ENCODE measurements at regions not wholly inside any gene's neighbourhood (a gene's known extent, or its start where the extent isn't known, plus 50 kb on each side); places are given as distances from the start of the nearest gene placed in this dataset.
"Not testable (repeated sequence)": the region's sequence is repeated elsewhere in the genome, so short reads cannot be mapped to it uniquely, and the experiment has no call there.

DNA sequence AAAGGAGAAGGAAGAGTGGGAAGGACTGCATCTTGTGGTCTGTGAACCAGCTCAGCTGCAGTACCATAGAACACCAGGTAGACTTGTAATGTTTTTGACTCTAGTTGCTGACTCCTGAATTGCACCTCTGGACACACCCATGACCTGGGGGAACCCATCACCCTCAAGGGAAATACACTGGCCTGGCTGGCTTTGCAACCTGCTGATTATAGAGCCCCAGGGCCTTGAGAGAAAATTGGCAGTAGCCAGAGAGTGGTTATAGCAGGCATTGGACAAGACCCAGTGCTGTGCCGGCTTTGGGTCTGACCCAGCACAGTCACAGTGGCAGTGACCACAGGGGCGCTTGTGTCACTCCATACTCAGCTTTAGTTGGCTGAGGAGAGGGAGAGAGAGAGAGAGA is 902.3 kb downstream of the GRID1 start:
- no peak for DNase-seq (ENCODE audit: low spot score)

DNA sequence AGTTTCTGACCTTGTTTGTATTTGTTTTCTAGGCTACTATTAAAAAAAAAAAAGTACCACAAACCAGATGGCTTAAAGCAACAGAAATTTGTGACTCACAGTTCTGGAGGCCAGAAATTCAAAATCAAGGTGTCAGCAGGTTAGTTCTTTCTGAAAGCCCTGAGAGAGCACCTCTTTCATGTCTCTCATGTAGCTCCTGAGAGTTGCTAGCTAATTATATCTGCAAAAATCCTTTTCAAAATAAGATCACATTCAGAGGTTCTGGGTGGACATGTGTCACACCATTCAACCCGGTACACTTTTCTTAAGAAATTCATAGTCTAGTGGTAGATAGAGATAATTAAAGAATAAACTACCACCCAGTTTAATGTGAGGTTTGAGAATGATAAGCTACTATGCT is 888.6 kb downstream of the GRID1 start:
- no peak for DNase-seq (ENCODE audit: low spot score)

- DNase-seq (ENCODE audit: low spot score): no peak
These were observed 876.2 kb downstream of the GRID1 start for GRCh38 chr10:85490431-85490830.

- DNase-seq (ENCODE audit: low spot score): no peak
These were observed 874.9 kb downstream of the GRID1 start for GRCh38 chr10:85491652-85492051.

DNA sequence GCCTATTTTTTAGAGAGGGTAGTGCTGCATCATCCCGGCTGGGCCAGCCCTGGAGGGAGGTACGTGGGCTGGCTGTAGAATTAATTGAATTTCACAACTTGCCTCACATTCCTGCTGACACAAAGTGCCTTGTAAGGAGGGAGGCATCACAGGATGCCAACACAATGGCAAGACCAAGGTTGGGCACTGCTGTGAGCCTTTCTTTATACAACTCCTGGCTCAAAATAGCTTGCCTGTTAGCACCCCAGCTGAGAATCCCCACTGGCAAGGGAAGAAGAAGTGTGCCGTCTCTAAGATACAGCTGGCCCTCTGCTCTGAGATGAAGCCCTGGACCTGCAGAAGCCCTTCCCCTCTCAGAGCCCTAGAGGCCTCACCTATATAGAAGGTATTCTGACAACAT is 873.9 kb downstream of the GRID1 start:
- DNase-seq (ENCODE audit: low spot score): no peak

DNA sequence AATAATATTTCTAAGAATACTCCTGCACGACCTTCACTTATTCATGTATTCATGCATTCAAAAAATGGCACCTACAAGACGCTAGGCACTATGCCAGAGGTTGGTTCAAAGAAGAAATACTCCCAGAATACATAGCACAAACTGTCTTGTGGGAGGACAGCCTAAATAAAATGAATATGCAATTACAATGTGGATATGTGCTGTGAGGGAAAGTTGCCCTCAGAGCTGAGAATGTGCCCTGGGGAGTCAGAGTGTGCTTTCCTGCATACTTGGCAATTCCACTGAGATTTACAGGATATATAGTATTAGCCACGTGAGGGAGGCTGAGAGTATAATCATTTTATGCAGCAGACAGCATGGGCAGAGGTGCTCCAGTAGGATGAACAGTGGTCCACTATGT is 872.9 kb downstream of the GRID1 start:
- DNase-seq (ENCODE audit: low spot score): no peak

- not testable (repeated sequence) for DNase-seq (ENCODE audit: low spot score)
These were observed 862.0 kb downstream of the GRID1 start for GRCh38 chr10:85504641-85505040.

DNA sequence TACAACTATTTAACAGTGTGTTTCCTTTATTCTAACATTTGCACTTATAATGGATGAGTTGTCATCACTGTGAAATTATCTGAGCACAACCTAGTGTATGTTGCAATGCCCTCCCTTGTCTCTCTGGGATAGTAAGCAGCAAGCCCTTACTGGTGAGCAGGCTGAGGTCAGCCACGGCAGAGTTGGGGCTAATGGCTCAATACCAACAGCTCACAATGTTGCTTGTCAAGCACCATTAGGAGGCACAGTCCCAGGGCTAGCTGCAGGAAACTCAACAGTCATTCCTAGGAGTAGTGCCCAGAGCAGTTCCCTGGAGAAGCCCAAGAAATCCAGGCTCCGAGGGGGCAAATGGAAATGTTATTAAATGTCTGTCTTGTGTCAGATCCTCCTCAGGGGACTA is 858.4 kb downstream of the GRID1 start:
- no peak for DNase-seq (ENCODE audit: low spot score)

GRCh38 chr10:85510682-85511081 is 855.9 kb downstream of the GRID1 start:
- no peak for DNase-seq (ENCODE audit: low spot score)

- no peak for DNase-seq (ENCODE audit: low spot score)
These were observed 853.2 kb downstream of the GRID1 start for GRCh38 chr10:85513436-85513835.

DNA sequence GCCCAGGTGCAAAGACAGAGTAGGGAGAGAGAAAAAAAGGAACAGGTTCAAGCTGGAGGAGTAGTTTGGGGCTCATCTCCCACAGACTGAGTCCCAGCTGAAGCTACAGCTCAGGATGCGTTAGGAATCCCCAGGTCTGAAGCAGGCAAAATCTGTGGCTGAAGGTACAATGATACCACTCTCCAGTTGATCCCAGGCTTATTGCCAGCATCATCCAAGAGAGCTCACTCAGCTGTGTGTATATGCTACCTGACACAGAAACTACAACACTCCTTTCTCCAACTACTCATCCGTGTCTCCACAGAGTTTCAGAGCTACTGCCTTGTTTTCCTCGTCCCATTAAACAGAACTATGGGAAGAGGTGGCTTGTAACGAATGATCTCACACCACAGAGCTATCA is 851.3 kb downstream of the GRID1 start:
- DNase-seq (ENCODE audit: low spot score): no peak

DNA sequence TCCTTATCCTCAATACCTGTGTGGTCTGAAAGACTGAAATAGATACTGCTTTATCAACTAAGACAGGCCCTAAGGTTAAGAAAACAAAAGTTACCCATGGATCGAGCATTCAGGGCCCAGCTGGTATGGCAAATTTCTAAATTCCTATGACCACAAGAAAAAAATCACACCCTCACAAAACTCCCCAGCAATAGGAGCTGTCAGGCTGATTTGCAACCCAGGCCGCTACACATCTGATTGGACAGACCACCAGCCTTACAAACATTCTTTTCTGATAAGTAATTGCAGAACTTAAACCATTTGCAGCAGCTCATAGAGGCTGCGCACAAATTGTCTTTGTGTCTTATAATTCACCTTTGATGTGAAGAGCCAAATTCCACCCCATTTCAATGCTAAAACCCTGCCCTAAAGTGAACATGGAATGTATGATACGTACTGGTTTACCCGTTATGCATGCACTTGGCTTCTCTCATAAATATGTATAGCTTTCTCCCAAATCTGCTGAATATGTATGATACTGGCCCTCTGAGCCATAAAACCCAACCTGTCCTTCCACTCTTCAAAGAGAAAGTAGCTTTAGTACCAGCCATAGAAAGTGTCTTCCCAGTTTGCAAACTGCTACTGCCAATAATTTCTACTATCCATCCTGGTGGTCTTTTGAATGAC is 842.5 kb downstream of the GRID1 start:
- DNase-seq (ENCODE audit: low spot score): no peak

GRCh38 chr10:85527616-85528317 is 838.8 kb downstream of the GRID1 start:
- DNase-seq (ENCODE audit: low spot score): no peak

GRCh38 chr10:85528318-85528652 is 838.3 kb downstream of the GRID1 start:
- no peak for DNase-seq (ENCODE audit: low spot score)

DNA sequence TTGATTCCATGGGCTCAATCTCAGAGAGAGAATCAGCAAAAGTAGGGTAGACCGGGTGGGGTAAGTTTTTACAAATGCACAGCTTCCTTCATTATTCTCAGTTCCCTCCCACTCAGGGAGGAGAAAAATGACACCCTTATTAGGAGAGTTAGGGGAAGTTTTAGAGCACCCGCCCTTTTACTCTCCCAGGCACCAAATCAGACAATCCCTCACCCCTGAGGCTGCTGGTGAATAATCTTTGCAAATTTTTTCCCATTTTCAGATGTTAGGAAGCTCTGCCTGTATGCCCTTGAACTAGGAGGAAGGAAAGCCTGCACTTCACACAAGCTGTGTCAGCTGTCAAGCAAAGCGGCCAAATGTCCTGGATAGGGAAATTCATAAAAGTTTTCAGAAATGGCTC is 834.9 kb downstream of the GRID1 start:
- no peak for DNase-seq (ENCODE audit: low spot score)

DNA sequence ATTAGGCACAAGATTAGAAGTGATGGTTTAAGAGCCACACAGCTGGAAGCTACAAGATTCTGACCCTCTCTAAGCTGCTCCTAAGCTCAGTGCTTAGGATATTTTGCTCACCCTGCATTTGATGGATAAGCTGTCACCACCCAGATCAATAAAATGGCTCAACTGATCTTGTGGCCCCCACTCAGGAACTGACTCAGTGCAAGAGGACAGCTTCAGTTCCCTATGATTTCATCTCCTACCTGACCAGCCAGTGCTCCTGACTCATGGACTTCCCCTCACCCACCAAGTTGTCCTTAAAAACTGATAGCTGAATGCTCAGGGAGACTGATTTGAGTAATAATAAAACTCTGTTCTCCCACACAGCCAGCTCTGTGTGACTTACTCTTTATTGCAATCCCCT is 833.8 kb downstream of the GRID1 start:
- DNase-seq (ENCODE audit: low spot score): no peak

- no peak for DNase-seq (ENCODE audit: low spot score)
These were observed 830.7 kb downstream of the GRID1 start for GRCh38 chr10:85535926-85536325.

- no peak for DNase-seq (ENCODE audit: low spot score)
These were observed 829.0 kb downstream of the GRID1 start for GRCh38 chr10:85537561-85537960.

DNA sequence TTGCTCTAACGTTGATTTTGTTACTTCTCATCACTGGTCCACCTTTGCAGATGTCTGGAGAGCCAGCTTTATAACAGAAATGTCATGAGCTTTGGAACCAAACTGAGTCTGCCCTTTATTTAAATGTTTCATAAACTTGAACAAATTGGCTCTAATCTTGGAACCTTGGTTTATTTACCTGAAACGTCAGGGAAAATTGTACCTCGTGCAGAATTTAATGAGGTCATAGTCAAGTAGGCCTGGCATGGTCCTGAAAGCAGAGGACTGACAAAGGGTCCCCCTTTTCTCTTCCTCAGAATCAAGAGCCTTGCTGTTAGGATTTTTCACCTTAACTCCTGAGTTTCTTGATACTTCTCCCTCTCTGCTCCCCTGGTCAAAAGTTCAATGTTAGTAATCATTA is 828.0 kb downstream of the GRID1 start:
- DNase-seq (ENCODE audit: low spot score): no peak

- DNase-seq (ENCODE audit: low spot score): no peak
These were observed 824.4 kb downstream of the GRID1 start for GRCh38 chr10:85542152-85542551.

DNA sequence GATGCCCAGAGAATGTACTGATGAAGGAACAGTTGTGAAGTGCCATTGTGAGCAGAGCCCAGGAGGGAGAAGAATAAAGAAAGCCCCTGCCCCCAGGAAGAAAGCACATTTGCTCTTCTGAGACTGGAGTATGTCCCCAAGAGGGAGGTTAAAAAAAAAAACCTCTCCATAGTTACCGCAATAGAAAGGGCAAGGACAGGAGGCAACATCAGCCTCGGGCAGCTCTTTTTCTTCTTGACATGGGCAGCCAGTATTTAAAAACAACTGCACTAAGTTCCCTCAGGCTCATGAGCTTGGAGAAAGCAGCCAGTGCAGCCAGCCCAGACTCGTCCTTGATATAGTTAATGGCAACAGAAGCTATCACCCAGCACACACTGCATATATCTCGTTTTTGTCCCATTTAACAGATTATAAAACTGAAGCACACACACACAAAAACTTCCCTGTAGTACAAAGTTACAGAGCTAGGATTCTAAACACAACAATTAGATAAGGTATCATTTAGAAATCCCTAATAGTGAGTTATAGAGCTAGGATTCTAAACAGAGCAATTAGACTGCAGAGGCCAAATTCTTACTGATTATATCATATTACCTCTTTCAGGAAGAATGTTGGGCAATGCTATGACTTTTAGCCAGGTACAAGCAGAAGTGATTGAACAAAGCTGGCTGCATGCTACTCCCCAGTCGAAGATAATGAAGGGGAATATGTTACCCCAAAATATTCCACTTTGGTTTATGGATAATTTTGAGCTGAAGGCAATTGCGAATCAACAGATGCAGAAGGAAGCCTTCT is 823.5 kb downstream of the GRID1 start:
- DNase-seq (ENCODE audit: low spot score): no peak

- DNase-seq (ENCODE audit: low spot score): no peak
These were observed 821.6 kb downstream of the GRID1 start for GRCh38 chr10:85544956-85545355.

DNA sequence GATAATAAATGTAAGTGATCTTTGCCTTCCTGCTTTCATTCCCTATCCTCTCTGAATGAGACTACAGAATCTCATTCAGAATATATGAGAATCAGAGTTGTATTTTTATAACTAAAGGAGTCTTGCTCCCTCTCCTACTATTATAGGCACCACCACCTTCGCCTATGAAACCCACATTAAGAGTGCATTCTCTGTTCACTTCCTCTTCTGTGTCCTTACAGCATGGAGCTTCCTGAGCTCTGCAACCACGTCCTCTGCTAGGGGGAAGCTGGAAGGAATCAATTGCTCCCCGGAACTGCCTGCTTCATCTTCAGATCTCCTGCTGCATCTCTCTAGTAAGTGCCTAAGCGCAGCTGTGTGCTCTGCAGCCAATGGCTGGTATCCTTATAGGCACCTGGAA is 820.7 kb downstream of the GRID1 start:
- no peak for DNase-seq (ENCODE audit: low spot score)
